Osteoblast (primary cell): ENCODE measurements at regions not wholly inside any gene's neighbourhood (a gene's known extent, or its start where the extent isn't known, plus 50 kb on each side); places are given as distances from the start of the nearest gene placed in this dataset.

Experiments used
- DNase-seq: peaks from one replicate; pipeline ENCODE4 v3.0.0; 2011; ENCODE audit warnings: low spot score, mixed read lengths; ENCODE audit not compliant: insufficient read length; ENCODE audit errors: missing footprints
- H2AFZ ChIP-seq: 2 replicates; pipeline ENCODE4 v1.6.0; 2011; ENCODE audit warnings: mild to moderate bottlenecking, low read length
- H3K27ac ChIP-seq: 2 replicates; pipeline ENCODE4 v1.5.1; 2011; ENCODE audit warnings: mild to moderate bottlenecking, low read depth, low read length, moderate library complexity
- H3K27me3 ChIP-seq: 2 replicates; pipeline ENCODE4 v1.6.0; 2012; ENCODE audit warnings: mild to moderate bottlenecking, control low read depth, inconsistent platforms, low read length, moderate library complexity; ENCODE audit not compliant: insufficient read depth
- H3K36me3 ChIP-seq: 2 replicates; pipeline ENCODE4 v1.5.1; 2011; ENCODE audit warnings: mild to moderate bottlenecking, low read length, control low read depth, moderate library complexity; ENCODE audit not compliant: insufficient read depth
- H3K4me1 ChIP-seq: 2 replicates; pipeline ENCODE4 v1.5.1; 2011; ENCODE audit warnings: mild to moderate bottlenecking, low read length, control low read depth, moderate library complexity; ENCODE audit not compliant: insufficient read depth
- H3K4me2 ChIP-seq: 2 replicates; pipeline ENCODE4 v1.6.0; 2011; ENCODE audit warnings: mild to moderate bottlenecking, low read length; ENCODE audit not compliant: insufficient read depth
- H3K4me3 ChIP-seq: fragments of 200-600 bp; sonication (generic); 3 replicates; pipeline ENCODE4 v1.5.1; 2012; ENCODE audit warnings: mild to moderate bottlenecking, low read length, inconsistent platforms; ENCODE audit not compliant: insufficient read depth
- H3K79me2 ChIP-seq: 2 replicates; pipeline ENCODE4 v1.6.0; 2012; ENCODE audit warnings: mild to moderate bottlenecking, low read length, control low read depth, inconsistent platforms; ENCODE audit not compliant: insufficient read depth
- H3K9me3 ChIP-seq: 2 replicates; pipeline ENCODE4 v1.5.1; 2011; ENCODE audit warnings: low read depth, low read length, control low read depth
- H4K20me1 ChIP-seq: 2 replicates; pipeline ENCODE4 v1.6.0; 2012; ENCODE audit warnings: mild to moderate bottlenecking, low read length, control low read depth; ENCODE audit not compliant: insufficient read depth
- TF ChIP-seq, protein P1 (sequence below): IDR thresholded peaks from 2 replicates; pipeline ENCODE4 v1.5.1; 2011; ENCODE audit warnings: mild to moderate bottlenecking, low read depth, low read length, moderate library complexity; ENCODE audit errors: extremely low read depth

DNA sequence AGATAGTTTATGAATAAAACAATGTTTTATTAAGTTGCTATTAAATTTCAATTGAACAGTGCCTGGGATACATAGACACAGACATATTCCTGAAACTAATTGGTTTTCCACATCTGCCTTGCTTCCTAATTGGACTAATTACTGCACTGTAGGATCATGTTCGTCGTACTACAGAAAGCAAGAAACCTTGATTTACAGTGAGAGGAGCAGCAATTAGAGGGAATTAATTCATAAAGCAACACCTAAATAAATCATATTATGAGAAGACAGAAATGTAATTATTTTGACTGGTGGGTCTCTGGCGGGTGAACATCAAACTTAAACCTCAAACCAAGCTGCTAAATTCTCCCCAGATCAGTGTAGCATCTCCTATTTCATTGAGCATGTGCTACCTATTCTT lies 124.6 kb upstream of the CAMK1G start:
- H2AFZ ChIP-seq, result no peak overlapping the region
- no peak for DNase-seq
- no peaks in the 10 kb centered on the region for H3K79me2 ChIP-seq
- peaks cover 9% of the 10 kb centered on the region for H3K4me1 ChIP-seq
- H4K20me1 ChIP-seq, result no peaks in the 10 kb centered on the region
- H3K9me3 ChIP-seq, result no peaks in the 10 kb centered on the region
- no peak overlapping the region for H3K4me3 ChIP-seq
- H3K27me3 ChIP-seq, result no peaks in the 10 kb centered on the region
- TF ChIP-seq, protein P1, sequence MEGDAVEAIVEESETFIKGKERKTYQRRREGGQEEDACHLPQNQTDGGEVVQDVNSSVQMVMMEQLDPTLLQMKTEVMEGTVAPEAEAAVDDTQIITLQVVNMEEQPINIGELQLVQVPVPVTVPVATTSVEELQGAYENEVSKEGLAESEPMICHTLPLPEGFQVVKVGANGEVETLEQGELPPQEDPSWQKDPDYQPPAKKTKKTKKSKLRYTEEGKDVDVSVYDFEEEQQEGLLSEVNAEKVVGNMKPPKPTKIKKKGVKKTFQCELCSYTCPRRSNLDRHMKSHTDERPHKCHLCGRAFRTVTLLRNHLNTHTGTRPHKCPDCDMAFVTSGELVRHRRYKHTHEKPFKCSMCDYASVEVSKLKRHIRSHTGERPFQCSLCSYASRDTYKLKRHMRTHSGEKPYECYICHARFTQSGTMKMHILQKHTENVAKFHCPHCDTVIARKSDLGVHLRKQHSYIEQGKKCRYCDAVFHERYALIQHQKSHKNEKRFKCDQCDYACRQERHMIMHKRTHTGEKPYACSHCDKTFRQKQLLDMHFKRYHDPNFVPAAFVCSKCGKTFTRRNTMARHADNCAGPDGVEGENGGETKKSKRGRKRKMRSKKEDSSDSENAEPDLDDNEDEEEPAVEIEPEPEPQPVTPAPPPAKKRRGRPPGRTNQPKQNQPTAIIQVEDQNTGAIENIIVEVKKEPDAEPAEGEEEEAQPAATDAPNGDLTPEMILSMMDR, result no peak
- no peak overlapping the region for H3K27ac ChIP-seq
- H3K36me3 ChIP-seq, result no peaks in the 10 kb centered on the region
- no peak overlapping the region for H3K4me2 ChIP-seq

- Histone ChIP-seq H3K4me2 (no peak overlapping the region), H3K4me1 (peaks cover 4% of the 10 kb centered on the region), H3K79me2 (no peaks in the 10 kb centered on the region), H3K36me3 (no peaks in the 10 kb centered on the region), H3K4me3 (no peak overlapping the region), H3K9me3 (no peaks in the 10 kb centered on the region), H3K27ac (no peak overlapping the region), H3K27me3 (no peaks in the 10 kb centered on the region), H2AFZ (no peak overlapping the region), H4K20me1 (no peaks in the 10 kb centered on the region)
- TF ChIP-seq, protein P1, result no peak
- DNase-seq, result no peak
Measured at GRCh38 chr1:209461168-209461567, 122.3 kb upstream of the CAMK1G start.

DNA sequence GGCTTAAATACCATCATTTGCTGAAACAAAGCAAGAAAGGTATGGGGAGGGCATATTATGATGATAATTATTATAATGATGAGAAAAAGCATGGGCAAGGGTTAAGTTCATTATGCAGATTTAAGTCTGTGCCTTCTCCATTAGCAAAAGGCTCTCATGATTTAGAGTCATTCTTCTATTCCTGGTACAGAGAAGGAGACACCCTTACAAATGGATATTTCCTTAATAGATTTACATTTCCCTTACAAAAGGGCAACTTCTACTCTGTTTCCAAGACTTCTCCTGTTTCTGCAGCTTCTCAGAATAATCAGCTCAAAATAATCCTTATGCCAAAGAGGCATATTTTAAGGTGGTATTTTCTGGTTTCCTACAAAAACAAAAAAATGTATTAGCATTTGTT lies 121.1 kb upstream of the CAMK1G start:
- DNase-seq, result no peak
- H3K4me2 ChIP-seq, result no peak overlapping the region

GRCh38 chr1:209463441-209463840 lies 120.1 kb upstream of the CAMK1G start:
- no peaks in the 10 kb centered on the region for H3K9me3 ChIP-seq
- no peaks in the 10 kb centered on the region for H3K4me1 ChIP-seq
- H3K36me3 ChIP-seq, result no peaks in the 10 kb centered on the region
- H3K4me2 ChIP-seq, result no peak overlapping the region
- H2AFZ ChIP-seq, result no peak overlapping the region
- H4K20me1 ChIP-seq, result no peaks in the 10 kb centered on the region
- no peak overlapping the region for H3K27ac ChIP-seq
- no peak overlapping the region for H3K4me3 ChIP-seq
- TF ChIP-seq, protein P1, result no peak
- no peak for DNase-seq
- H3K79me2 ChIP-seq, result no peaks in the 10 kb centered on the region
- H3K27me3 ChIP-seq, result no peaks in the 10 kb centered on the region

More for the DNA sequence above, 121.1 kb upstream of the CAMK1G start:
- Histone ChIP-seq H3K4me3 (no peak overlapping the region), H3K27me3 (no peaks in the 10 kb centered on the region), H3K27ac (no peak overlapping the region), H3K9me3 (no peaks in the 10 kb centered on the region), H3K79me2 (no peaks in the 10 kb centered on the region), H3K4me1 (no peaks in the 10 kb centered on the region), H4K20me1 (no peaks in the 10 kb centered on the region), H2AFZ (no peak overlapping the region), H3K36me3 (no peaks in the 10 kb centered on the region)
- TF ChIP-seq, protein P1, result no peak
